Left kidney (tissue), 1 donor: ENCODE measurements at regions not wholly inside any gene's neighbourhood (a gene's known extent, or its start where the extent isn't known, plus 50 kb on each side); places are given as distances from the start of the nearest gene placed in this dataset.

Experiments
- DNase-seq: peaks from one replicate; pipeline ENCODE4 v3.0.0-alpha.2; 2013

GRCh38 chr12:30507576-30507975 lies 188.1 kb downstream of the IPO8 start:
- no peak for DNase-seq

- DNase-seq = no peak
Observed at GRCh38 chr12:30506411-30506810, 189.3 kb downstream of the IPO8 start.

GRCh38 chr12:30501718-30502117 lies 194.0 kb downstream of the IPO8 start:
- DNase-seq = no peak

- no peak for DNase-seq
Observed at GRCh38 chr12:30500532-30500931, 195.1 kb downstream of the IPO8 start.

- DNase-seq = no peak
Observed at GRCh38 chr12:30485230-30485890, 210.3 kb downstream of the IPO8 start.

- DNase-seq = no peak
Observed at GRCh38 chr12:30484658-30485057, 211.0 kb downstream of the IPO8 start.

GRCh38 chr12:30482650-30483049 lies 213.0 kb downstream of the IPO8 start:
- no peak for DNase-seq

- no peak for DNase-seq
Observed at GRCh38 chr12:30473274-30473673, 222.4 kb downstream of the IPO8 start.

GRCh38 chr12:30466093-30466585 lies 229.5 kb downstream of the IPO8 start:
- no peak for DNase-seq

GRCh38 chr12:30463636-30464035 lies 232.0 kb downstream of the IPO8 start:
- no peak for DNase-seq

GRCh38 chr12:30462249-30462648 lies 233.4 kb downstream of the IPO8 start:
- DNase-seq = no peak

GRCh38 chr12:30461026-30461615 lies 234.5 kb downstream of the IPO8 start:
- DNase-seq = no peak

GRCh38 chr12:30458453-30458852 lies 237.2 kb downstream of the IPO8 start:
- DNase-seq = no peak

- DNase-seq = no peak
Observed at GRCh38 chr12:30457621-30458289, 237.9 kb downstream of the IPO8 start.

- DNase-seq = no peak
Observed at GRCh38 chr12:30450872-30451271, 244.8 kb downstream of the IPO8 start.

- DNase-seq = no peak
Observed at GRCh38 chr12:30450226-30450625, 245.4 kb downstream of the IPO8 start.

GRCh38 chr12:30448038-30448437 lies 247.6 kb downstream of the IPO8 start:
- DNase-seq = no peak

- no peak for DNase-seq
Observed at GRCh38 chr12:30447061-30447750, 248.5 kb downstream of the IPO8 start.

- no peak for DNase-seq
Observed at GRCh38 chr12:30442461-30442860, 253.2 kb downstream of the IPO8 start.

- DNase-seq = no peak
Observed at GRCh38 chr12:30440826-30441602, 254.7 kb downstream of the IPO8 start.

- DNase-seq = no peak
Observed at GRCh38 chr12:30439201-30439600, 256.5 kb downstream of the IPO8 start.

- DNase-seq = no peak
Observed at GRCh38 chr12:30438601-30439041, 257.0 kb downstream of the IPO8 start.
